ENCODE measurements at regions not wholly inside any gene's neighbourhood (a gene's known extent, or its start where the extent isn't known, plus 50 kb on each side); places are given as distances from the start of the nearest gene placed in this dataset.

- no peak for TF ChIP-seq TEAD4 (IDR thresholded peaks at IDR 0.05)
- TF ChIP-seq YY1 (IDR thresholded peaks at IDR 0.05; ENCODE audit: low read depth), result no peak
- TF ChIP-seq, protein P1, sequence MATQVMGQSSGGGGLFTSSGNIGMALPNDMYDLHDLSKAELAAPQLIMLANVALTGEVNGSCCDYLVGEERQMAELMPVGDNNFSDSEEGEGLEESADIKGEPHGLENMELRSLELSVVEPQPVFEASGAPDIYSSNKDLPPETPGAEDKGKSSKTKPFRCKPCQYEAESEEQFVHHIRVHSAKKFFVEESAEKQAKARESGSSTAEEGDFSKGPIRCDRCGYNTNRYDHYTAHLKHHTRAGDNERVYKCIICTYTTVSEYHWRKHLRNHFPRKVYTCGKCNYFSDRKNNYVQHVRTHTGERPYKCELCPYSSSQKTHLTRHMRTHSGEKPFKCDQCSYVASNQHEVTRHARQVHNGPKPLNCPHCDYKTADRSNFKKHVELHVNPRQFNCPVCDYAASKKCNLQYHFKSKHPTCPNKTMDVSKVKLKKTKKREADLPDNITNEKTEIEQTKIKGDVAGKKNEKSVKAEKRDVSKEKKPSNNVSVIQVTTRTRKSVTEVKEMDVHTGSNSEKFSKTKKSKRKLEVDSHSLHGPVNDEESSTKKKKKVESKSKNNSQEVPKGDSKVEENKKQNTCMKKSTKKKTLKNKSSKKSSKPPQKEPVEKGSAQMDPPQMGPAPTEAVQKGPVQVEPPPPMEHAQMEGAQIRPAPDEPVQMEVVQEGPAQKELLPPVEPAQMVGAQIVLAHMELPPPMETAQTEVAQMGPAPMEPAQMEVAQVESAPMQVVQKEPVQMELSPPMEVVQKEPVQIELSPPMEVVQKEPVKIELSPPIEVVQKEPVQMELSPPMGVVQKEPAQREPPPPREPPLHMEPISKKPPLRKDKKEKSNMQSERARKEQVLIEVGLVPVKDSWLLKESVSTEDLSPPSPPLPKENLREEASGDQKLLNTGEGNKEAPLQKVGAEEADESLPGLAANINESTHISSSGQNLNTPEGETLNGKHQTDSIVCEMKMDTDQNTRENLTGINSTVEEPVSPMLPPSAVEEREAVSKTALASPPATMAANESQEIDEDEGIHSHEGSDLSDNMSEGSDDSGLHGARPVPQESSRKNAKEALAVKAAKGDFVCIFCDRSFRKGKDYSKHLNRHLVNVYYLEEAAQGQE (IDR thresholded peaks at IDR 0.05; ENCODE audit: low read depth), result no peak
- TF ChIP-seq, protein P2, sequence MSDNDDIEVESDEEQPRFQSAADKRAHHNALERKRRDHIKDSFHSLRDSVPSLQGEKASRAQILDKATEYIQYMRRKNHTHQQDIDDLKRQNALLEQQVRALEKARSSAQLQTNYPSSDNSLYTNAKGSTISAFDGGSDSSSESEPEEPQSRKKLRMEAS (IDR thresholded peaks at IDR 0.05), result no peak
- TF ChIP-seq NFIC (IDR thresholded peaks at IDR 0.05), result no peak
- TF ChIP-seq FOXM1 (IDR thresholded peaks at IDR 0.05; ENCODE audit: borderline replicate concordance, low read depth), result no peak
- no peak for TF ChIP-seq TCF12 (IDR thresholded peaks at IDR 0.05; ENCODE audit: low read depth)
- no peak for TF ChIP-seq USF1 (IDR thresholded peaks at IDR 0.05)
- no peak for TF ChIP-seq EGR1 (IDR thresholded peaks at IDR 0.05)
- TF ChIP-seq RAD21 (IDR thresholded peaks at IDR 0.05; ENCODE audit: low read depth), result no peak
- TF ChIP-seq CEBPB (IDR thresholded peaks at IDR 0.05), result no peak
- TF ChIP-seq ZBTB7A (IDR thresholded peaks at IDR 0.05; ENCODE audit: low read depth), result no peak
- TF ChIP-seq EP300 (IDR thresholded peaks at IDR 0.05; ENCODE audit: borderline replicate concordance), result no peak
- no peak for TF ChIP-seq CREB1 (IDR thresholded peaks at IDR 0.05; ENCODE audit: low read depth)
- no peak for TF ChIP-seq TAF1 (IDR thresholded peaks at IDR 0.05; ENCODE audit: low read depth)
These were observed 206.9 kb upstream of the TMEM45B start for GRCh38 chr11:129608711-129609110.

DNA sequence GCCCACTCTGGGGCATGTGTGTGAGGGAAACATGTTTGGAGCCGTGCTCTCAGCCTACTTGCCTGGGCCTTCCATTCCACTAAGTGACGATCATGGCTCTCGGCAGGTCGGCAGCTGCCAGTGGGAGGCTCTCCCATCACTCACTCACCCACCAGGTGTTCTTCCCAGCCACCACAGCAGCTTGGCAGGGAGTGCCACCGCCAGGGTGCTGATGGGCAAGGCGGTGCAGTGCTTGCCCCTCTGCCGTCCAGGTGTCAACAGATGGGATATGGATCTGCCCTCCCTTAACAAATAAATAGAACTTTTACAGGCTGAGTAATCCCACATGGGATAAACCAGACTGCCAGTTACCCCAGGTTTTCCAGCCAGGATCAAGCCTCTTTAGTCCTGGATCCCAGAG lies 205.5 kb upstream of the TMEM45B start:
- TF ChIP-seq, protein P2 (IDR thresholded peaks at IDR 0.05), result no peak
- TF ChIP-seq EGR1 (IDR thresholded peaks at IDR 0.05), result no peak
- TF ChIP-seq CREB1 (IDR thresholded peaks at IDR 0.05; ENCODE audit: low read depth), result no peak
- no peak for TF ChIP-seq USF1 (IDR thresholded peaks at IDR 0.05)
- TF ChIP-seq RAD21 (IDR thresholded peaks at IDR 0.05; ENCODE audit: low read depth), result no peak
- no peak for TF ChIP-seq TEAD4 (IDR thresholded peaks at IDR 0.05)
- no peak for TF ChIP-seq FOXM1 (IDR thresholded peaks at IDR 0.05; ENCODE audit: borderline replicate concordance, low read depth)
- TF ChIP-seq YY1 (IDR thresholded peaks at IDR 0.05; ENCODE audit: low read depth), result no peak

- TF ChIP-seq, protein P2 (IDR thresholded peaks at IDR 0.05), result no peak
- TF ChIP-seq NFIC (IDR thresholded peaks at IDR 0.05), result no peak
- no peak for TF ChIP-seq EP300 (IDR thresholded peaks at IDR 0.05; ENCODE audit: borderline replicate concordance)
- no peak for TF ChIP-seq ZBTB7A (IDR thresholded peaks at IDR 0.05; ENCODE audit: low read depth)
- TF ChIP-seq, protein P1 (IDR thresholded peaks at IDR 0.05; ENCODE audit: low read depth), result no peak
- no peak for TF ChIP-seq RAD21 (IDR thresholded peaks at IDR 0.05; ENCODE audit: low read depth)
These were observed 205.1 kb upstream of the TMEM45B start for GRCh38 chr11:129610545-129610944.

DNA sequence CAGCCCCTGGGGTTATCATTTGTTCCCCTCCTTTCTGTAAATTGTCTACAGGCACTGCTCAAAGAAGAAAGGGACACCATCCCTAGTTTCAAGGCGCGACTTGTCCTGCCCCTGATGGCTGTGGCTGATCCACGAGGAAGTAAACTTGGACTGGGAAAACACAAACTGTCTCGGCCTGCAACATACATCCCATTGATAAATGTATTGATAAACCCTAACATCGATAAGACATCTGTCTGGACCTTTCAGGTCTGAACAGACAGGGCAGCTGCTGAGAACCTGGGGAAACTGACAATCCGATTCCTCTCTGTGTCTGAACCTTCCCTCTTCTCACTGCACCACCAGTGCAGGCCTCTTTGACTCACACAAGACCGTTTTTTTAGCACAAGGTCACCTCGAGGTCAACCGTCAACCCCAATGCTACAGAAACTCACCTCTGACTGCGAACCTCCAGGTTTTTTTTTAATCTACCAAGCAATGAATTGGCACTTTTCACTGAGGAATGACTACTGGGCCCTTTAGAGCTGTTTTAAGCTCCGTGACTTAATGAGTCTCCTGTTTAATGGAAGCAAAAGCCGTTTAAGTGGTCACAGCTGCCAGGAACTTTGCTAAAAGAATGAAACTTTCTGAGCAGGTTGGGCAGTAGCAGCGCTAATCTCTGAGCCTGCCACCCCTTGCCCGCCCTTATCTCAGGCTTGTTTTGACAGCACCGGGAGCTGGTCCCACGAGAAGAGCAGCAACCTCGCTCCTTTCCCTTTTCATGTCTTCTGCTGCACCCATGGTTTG lies 203.8 kb upstream of the TMEM45B start:
- TF ChIP-seq TEAD4 (IDR thresholded peaks at IDR 0.05) (no peak), CEBPB (IDR thresholded peaks at IDR 0.05) (no peak)
- TF ChIP-seq, protein P2 (IDR thresholded peaks at IDR 0.05), result no peak

GRCh38 chr11:129612447-129612961 lies 203.1 kb upstream of the TMEM45B start:
- no peak for TF ChIP-seq CREB1 (IDR thresholded peaks at IDR 0.05; ENCODE audit: low read depth)
- no peak for TF ChIP-seq CEBPB (IDR thresholded peaks at IDR 0.05)
- no peak for TF ChIP-seq RAD21 (IDR thresholded peaks at IDR 0.05; ENCODE audit: low read depth)
- TF ChIP-seq, protein P2 (IDR thresholded peaks at IDR 0.05), result no peak
- no peak for TF ChIP-seq NFIC (IDR thresholded peaks at IDR 0.05)
- TF ChIP-seq FOXM1 (IDR thresholded peaks at IDR 0.05; ENCODE audit: borderline replicate concordance, low read depth), result no peak
- no peak for TF ChIP-seq ZBTB7A (IDR thresholded peaks at IDR 0.05; ENCODE audit: low read depth)
- no peak for TF ChIP-seq EGR1 (IDR thresholded peaks at IDR 0.05)
- no peak for TF ChIP-seq EP300 (IDR thresholded peaks at IDR 0.05; ENCODE audit: borderline replicate concordance)
- no peak for TF ChIP-seq TEAD4 (IDR thresholded peaks at IDR 0.05)
- TF ChIP-seq, protein P1 (IDR thresholded peaks at IDR 0.05; ENCODE audit: low read depth), result no peak
- TF ChIP-seq YY1 (IDR thresholded peaks at IDR 0.05; ENCODE audit: low read depth), result no peak
- TF ChIP-seq TAF1 (IDR thresholded peaks at IDR 0.05; ENCODE audit: low read depth), result no peak

Data from Ishikawa (cell line).